Fibroblast of lung (primary cell): ENCODE measurements at regions not wholly inside any gene's neighbourhood (a gene's known extent, or its start where the extent isn't known, plus 50 kb on each side); places are given as distances from the start of the nearest gene placed in this dataset.
"Not testable (repeated sequence)": the region's sequence is repeated elsewhere in the genome, so short reads cannot be mapped to it uniquely, and the experiment has no call there.

ENCODE experiments used
- DNase-seq, 2 donors: peaks; one replicate each; pipeline versions ENCODE4 v3.0.0 to v3.0.0-alpha.2; 2010; ENCODE audit warnings: low read depth in 2 of 2
- H2AFZ ChIP-seq: 2 replicates; pipeline ENCODE4 v1.5.1; 2012; ENCODE audit warnings: low read length, control low read depth, inconsistent platforms
- H3K27ac ChIP-seq: 2 replicates; pipeline ENCODE4 v1.5.1; 2011; ENCODE audit warnings: low read length, control low read depth; ENCODE audit not compliant: insufficient read depth
- H3K27me3 ChIP-seq: 2 replicates; pipeline ENCODE4 v1.5.1; 2011; ENCODE audit warnings: mild to moderate bottlenecking, low read length; ENCODE audit not compliant: control insufficient read depth, insufficient read depth
- H3K36me3 ChIP-seq: 2 replicates; pipeline ENCODE4 v1.5.1; 2011; ENCODE audit warnings: low read length; ENCODE audit not compliant: control insufficient read depth, insufficient read depth
- H3K4me1 ChIP-seq: 2 replicates; pipeline ENCODE4 v1.5.1; 2011; ENCODE audit warnings: low read length; ENCODE audit not compliant: control insufficient read depth, insufficient read depth; ENCODE audit errors: extremely low read depth
- H3K4me2 ChIP-seq: 2 replicates; pipeline ENCODE4 v1.5.1; 2011; ENCODE audit warnings: low read length, control low read depth; ENCODE audit not compliant: insufficient read depth; ENCODE audit errors: extremely low read depth
- H3K4me3 ChIP-seq, 4 experiments: fragments of 200-600 bp in 1 of 4; sonication (generic) in 1 of 4; replicated peaks in 1 of 4; 2 replicates each; pipeline ENCODE4 v1.5.1; 2011 to 2016; ENCODE audit warnings: low read length in 4 of 4, low read depth in 3 of 4, mild to moderate bottlenecking in 3 of 4, control low read depth in 2 of 4, inconsistent platforms in 1 of 4, mixed read lengths in 1 of 4; ENCODE audit not compliant: insufficient read depth in 1 of 4; ENCODE audit errors: control extremely low read depth in 1 of 4
- H3K79me2 ChIP-seq: 2 replicates; pipeline ENCODE4 v1.5.1; 2012; ENCODE audit warnings: mild to moderate bottlenecking, low read length, inconsistent platforms; ENCODE audit not compliant: control insufficient read depth, insufficient read depth
- H3K9ac ChIP-seq: 2 replicates; pipeline ENCODE4 v1.5.1; 2011; ENCODE audit warnings: mild to moderate bottlenecking, low read length, control low read depth; ENCODE audit not compliant: insufficient read depth
- H3K9me3 ChIP-seq: 2 replicates; pipeline ENCODE4 v1.5.1; 2012; ENCODE audit warnings: low read depth, low read length; ENCODE audit not compliant: control insufficient read depth, insufficient read depth
- H4K20me1 ChIP-seq: 2 replicates; pipeline ENCODE4 v1.5.1; 2011; ENCODE audit warnings: low read length; ENCODE audit not compliant: control insufficient read depth, insufficient read depth; ENCODE audit errors: extremely low read depth
- EZH2 ChIP-seq: IDR thresholded peaks from 2 replicates; pipeline ENCODE4 v1.5.1; 2012; ENCODE audit warnings: low read length, control low read depth, mild to moderate bottlenecking; ENCODE audit errors: missing control alignments
- TF ChIP-seq, protein P1 (sequence below), 2 donors: IDR thresholded peaks in 1 of 2; conservative IDR thresholded peaks in 1 of 2; 1 replicate in 1 of 2; 2 replicates in 1 of 2; pipeline ENCODE4 v1.5.1; 2011 to 2012; ENCODE audit warnings: low read length in 2 of 2, control low read depth in 1 of 2, inconsistent platforms in 1 of 2, low read depth in 1 of 2, mild to moderate bottlenecking in 1 of 2

GRCh38 chr2:94600929-94601328, 270.3 kb upstream of the TEKT4 start:
- not testable (repeated sequence) for H3K79me2 ChIP-seq, H3K4me2 ChIP-seq, H3K4me1 ChIP-seq, H3K27ac ChIP-seq, H4K20me1 ChIP-seq, H3K4me3 ChIP-seq, H2AFZ ChIP-seq, DNase-seq, H3K27me3 ChIP-seq, H3K36me3 ChIP-seq, H3K9me3 ChIP-seq, H3K9ac ChIP-seq

- no peak overlapping the region for H2AFZ ChIP-seq
- H3K9ac ChIP-seq: no peak overlapping the region
- H3K79me2 ChIP-seq: no peaks in the 10 kb centered on the region
- no peaks in the 10 kb centered on the region for H3K27me3 ChIP-seq
- no peak overlapping the region for H3K27ac ChIP-seq
- no peak for DNase-seq
- H4K20me1 ChIP-seq: no peaks in the 10 kb centered on the region
- no peaks in the 10 kb centered on the region for H3K36me3 ChIP-seq
- TF ChIP-seq, protein P1, sequence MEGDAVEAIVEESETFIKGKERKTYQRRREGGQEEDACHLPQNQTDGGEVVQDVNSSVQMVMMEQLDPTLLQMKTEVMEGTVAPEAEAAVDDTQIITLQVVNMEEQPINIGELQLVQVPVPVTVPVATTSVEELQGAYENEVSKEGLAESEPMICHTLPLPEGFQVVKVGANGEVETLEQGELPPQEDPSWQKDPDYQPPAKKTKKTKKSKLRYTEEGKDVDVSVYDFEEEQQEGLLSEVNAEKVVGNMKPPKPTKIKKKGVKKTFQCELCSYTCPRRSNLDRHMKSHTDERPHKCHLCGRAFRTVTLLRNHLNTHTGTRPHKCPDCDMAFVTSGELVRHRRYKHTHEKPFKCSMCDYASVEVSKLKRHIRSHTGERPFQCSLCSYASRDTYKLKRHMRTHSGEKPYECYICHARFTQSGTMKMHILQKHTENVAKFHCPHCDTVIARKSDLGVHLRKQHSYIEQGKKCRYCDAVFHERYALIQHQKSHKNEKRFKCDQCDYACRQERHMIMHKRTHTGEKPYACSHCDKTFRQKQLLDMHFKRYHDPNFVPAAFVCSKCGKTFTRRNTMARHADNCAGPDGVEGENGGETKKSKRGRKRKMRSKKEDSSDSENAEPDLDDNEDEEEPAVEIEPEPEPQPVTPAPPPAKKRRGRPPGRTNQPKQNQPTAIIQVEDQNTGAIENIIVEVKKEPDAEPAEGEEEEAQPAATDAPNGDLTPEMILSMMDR (conservative IDR thresholded peaks at IDR 0.05 in 1 of 2, IDR thresholded peaks at IDR 0.05 in 1 of 2; ENCODE audit: low read depth in 1 of 2, low read length in 2 of 2): no peak
- no peak for TF ChIP-seq EZH2
- no peak overlapping the region for H3K4me3 ChIP-seq
- no peaks in the 10 kb centered on the region for H3K9me3 ChIP-seq
- H3K4me1 ChIP-seq: no peaks in the 10 kb centered on the region
- H3K4me2 ChIP-seq: no peak overlapping the region
These were observed 268.8 kb upstream of the TEKT4 start for GRCh38 chr2:94602466-94602865.

DNA sequence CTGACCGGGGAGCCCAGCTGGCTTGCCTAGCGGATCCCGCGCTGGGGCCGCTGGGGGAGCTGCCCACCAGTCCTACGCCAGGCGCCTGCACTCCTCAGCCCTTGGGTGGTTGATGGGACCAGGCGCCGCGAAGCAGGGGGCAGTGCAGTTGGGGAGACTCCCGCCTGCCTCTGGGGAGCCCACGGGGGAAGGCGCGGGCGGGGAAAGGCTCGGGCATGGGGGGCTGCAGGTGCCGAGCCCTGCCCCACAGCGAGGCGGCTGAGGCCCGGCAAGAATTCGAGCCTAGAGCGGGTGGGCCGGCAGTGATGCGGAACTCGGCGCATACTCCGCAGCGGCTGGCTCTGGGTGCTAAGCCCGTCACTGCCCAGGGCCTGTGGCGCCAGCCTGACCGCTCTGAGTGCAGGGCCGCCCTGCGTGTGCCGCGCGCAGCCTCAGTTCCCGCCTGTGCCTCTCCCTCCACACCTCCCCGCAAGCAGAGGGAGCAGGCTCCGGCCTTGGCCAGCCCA, 249.1 kb upstream of the TEKT4 start:
- H3K4me2 ChIP-seq: no peak overlapping the region
- no peak overlapping the region for H2AFZ ChIP-seq
- H3K36me3 ChIP-seq: no peaks in the 10 kb centered on the region
- no peak overlapping the region for H3K4me3 ChIP-seq
- no peaks in the 10 kb centered on the region for H4K20me1 ChIP-seq
- no peaks in the 10 kb centered on the region for H3K27me3 ChIP-seq
- no peaks in the 10 kb centered on the region for H3K9me3 ChIP-seq
- no peak for TF ChIP-seq EZH2
- TF ChIP-seq, protein P1 (conservative IDR thresholded peaks at IDR 0.05 in 1 of 2, IDR thresholded peaks at IDR 0.05 in 1 of 2; ENCODE audit: low read depth in 1 of 2, low read length in 2 of 2): no peak
- no peaks in the 10 kb centered on the region for H3K79me2 ChIP-seq
- no peaks in the 10 kb centered on the region for H3K4me1 ChIP-seq
- no peak overlapping the region for H3K9ac ChIP-seq
- H3K27ac ChIP-seq: no peak overlapping the region
- DNase-seq: peak in 1 of 2 donors; percentile 0

GRCh38 chr2:94628953-94629352, 242.3 kb upstream of the TEKT4 start:
- not testable (repeated sequence) for H3K9me3 ChIP-seq, H3K36me3 ChIP-seq, H3K4me1 ChIP-seq, H3K4me3 ChIP-seq, DNase-seq, H3K9ac ChIP-seq, H2AFZ ChIP-seq, H3K27me3 ChIP-seq, H3K4me2 ChIP-seq, H3K27ac ChIP-seq, H3K79me2 ChIP-seq, H4K20me1 ChIP-seq

- H3K36me3 ChIP-seq, DNase-seq, H3K9me3 ChIP-seq, H3K9ac ChIP-seq, H3K27ac ChIP-seq, H3K79me2 ChIP-seq, H4K20me1 ChIP-seq, H3K4me2 ChIP-seq, H3K4me1 ChIP-seq, H2AFZ ChIP-seq, H3K4me3 ChIP-seq, H3K27me3 ChIP-seq: not testable (repeated sequence)
These were observed 229.8 kb upstream of the TEKT4 start for GRCh38 chr2:94641397-94641796.
